Ascending aorta (tissue), 2 donors: ENCODE measurements at regions not wholly inside any gene's neighbourhood (a gene's known extent, or its start where the extent isn't known, plus 50 kb on each side); places are given as distances from the start of the nearest gene placed in this dataset.

Experiments used
- DNase-seq, 2 donors: peaks; one replicate each; pipeline ENCODE4 v3.0.0-alpha.2; 2019; ENCODE audit warnings: low spot score in 2 of 2
- H3K27ac ChIP-seq, 2 donors: fragments of 200-600 bp; sonication (generic); one replicate each; pipeline ENCODE4 v1.5.1; 2016 to 2017; ENCODE audit warnings: mild to moderate bottlenecking in 1 of 2
- H3K27me3 ChIP-seq: fragments of 200-600 bp; sonication (generic); one replicate; pipeline ENCODE4 v1.5.1; 2017
- H3K36me3 ChIP-seq, 2 donors: fragments of 200-600 bp; sonication (generic); one replicate each; pipeline ENCODE4 v1.5.1; 2016
- H3K4me1 ChIP-seq, 2 donors: fragments of 200-600 bp; sonication (generic); one replicate each; pipeline ENCODE4 v1.5.1; 2016 to 2017; ENCODE audit warnings: mild to moderate bottlenecking in 1 of 2
- H3K4me3 ChIP-seq, 2 donors: fragments of 200-600 bp; sonication (generic); one replicate each; pipeline ENCODE4 v1.5.1; 2016 to 2017; ENCODE audit warnings: mild to moderate bottlenecking in 1 of 2
- H3K9me3 ChIP-seq, 2 donors: fragments of 200-600 bp; sonication (generic); one replicate each; pipeline ENCODE4 v1.5.1; 2016
- intact Hi-C: fragments of 100-400 bp; cut with DNase I; formaldehyde crosslinking; loops from one replicate; pipeline ENCODE4 v1.15.1; 2023
- TF ChIP-seq, protein P1 (sequence below), 3 experiments: fragments of 200-600 bp in 2 of 3; fragments of 450-650 bp in 1 of 3; sonication (generic) in 2 of 3; IDR thresholded peaks; one replicate each; pipeline ENCODE4 v1.5.1; 2016 to 2019; ENCODE audit warnings: antibody characterized with exemption in 3 of 3, mild to moderate bottlenecking in 1 of 3, moderate library complexity in 1 of 3

- H3K4me1 ChIP-seq = no peaks in the 10 kb centered on the region
- H3K9me3 ChIP-seq = no peaks in the 10 kb centered on the region
- intact Hi-C loops = no loop called here
- DNase-seq = no peak
- TF ChIP-seq, protein P1, sequence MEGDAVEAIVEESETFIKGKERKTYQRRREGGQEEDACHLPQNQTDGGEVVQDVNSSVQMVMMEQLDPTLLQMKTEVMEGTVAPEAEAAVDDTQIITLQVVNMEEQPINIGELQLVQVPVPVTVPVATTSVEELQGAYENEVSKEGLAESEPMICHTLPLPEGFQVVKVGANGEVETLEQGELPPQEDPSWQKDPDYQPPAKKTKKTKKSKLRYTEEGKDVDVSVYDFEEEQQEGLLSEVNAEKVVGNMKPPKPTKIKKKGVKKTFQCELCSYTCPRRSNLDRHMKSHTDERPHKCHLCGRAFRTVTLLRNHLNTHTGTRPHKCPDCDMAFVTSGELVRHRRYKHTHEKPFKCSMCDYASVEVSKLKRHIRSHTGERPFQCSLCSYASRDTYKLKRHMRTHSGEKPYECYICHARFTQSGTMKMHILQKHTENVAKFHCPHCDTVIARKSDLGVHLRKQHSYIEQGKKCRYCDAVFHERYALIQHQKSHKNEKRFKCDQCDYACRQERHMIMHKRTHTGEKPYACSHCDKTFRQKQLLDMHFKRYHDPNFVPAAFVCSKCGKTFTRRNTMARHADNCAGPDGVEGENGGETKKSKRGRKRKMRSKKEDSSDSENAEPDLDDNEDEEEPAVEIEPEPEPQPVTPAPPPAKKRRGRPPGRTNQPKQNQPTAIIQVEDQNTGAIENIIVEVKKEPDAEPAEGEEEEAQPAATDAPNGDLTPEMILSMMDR (IDR thresholded peaks at IDR 0.05) = no peak
- H3K27me3 ChIP-seq = no peaks in the 10 kb centered on the region
- H3K27ac ChIP-seq = no peak overlapping the region
- H3K4me3 ChIP-seq = no peak overlapping the region
- H3K36me3 ChIP-seq = no peaks in the 10 kb centered on the region
These were observed 867.4 kb upstream of the API5 start for GRCh38 chr11:42444406-42444805.

GRCh38 chr11:42462558-42463310 is 849.1 kb upstream of the API5 start:
- H3K27me3 ChIP-seq = no peaks in the 10 kb centered on the region

DNA sequence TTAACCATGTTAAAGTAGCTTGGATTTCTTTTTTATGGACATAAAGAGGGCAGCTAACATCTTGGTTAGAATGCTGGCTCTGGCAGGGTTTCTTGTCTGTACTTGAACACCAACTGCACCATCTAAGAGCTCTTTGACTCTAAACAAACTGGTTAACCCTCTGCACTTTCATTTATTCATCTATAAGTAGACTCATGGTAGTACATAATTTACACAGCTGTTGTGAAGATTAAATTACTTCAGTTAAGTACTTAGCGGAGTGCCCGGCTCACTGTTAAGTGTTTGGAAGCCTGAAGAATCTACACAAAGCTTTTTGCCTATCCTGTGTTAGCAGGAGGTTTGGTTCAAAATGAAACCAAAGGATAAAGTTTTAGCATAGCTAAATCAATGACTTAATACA is 846.2 kb upstream of the API5 start:
- Histone ChIP-seq H3K27me3 (no peaks in the 10 kb centered on the region), H3K4me1 (no peaks in the 10 kb centered on the region), H3K27ac (no peak overlapping the region), H3K9me3 (no peaks in the 10 kb centered on the region), H3K4me3 (no peak overlapping the region), H3K36me3 (no peaks in the 10 kb centered on the region)
- no peak for DNase-seq
- intact Hi-C loops = no loop called here
- TF ChIP-seq, protein P1 (IDR thresholded peaks at IDR 0.05) = no peak

More at GRCh38 chr11:42462558-42463310, 849.1 kb upstream of the API5 start:
- no peaks in the 10 kb centered on the region for H3K36me3 ChIP-seq
- H3K4me1 ChIP-seq = no peaks in the 10 kb centered on the region
- TF ChIP-seq, protein P1 (IDR thresholded peaks at IDR 0.05) = no peak
- H3K27ac ChIP-seq = no peak overlapping the region
- no peak overlapping the region for H3K4me3 ChIP-seq
- intact Hi-C loops = no loop called here
- no peaks in the 10 kb centered on the region for H3K9me3 ChIP-seq
- no peak for DNase-seq

DNA sequence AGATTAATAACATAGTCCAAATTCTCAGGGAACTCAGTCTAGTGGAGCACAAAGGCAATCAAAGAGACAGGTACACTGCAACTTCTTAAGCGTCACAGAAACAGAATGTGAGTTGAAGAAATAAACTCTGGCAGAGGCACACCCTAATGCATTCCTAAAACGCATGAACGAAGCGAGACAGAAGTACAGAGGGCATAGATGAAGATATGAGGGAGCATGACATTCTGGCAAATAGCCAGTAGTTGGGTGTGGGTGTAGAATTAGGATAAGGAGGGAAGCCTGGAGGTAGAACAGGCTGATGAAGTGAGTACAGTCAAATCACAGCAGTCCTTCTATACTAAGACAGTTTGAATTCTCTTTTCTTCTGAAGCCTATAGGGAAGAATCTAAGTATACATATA is 838.7 kb upstream of the API5 start:
- Histone ChIP-seq H3K4me1 (no peaks in the 10 kb centered on the region), H3K27me3 (no peaks in the 10 kb centered on the region), H3K27ac (no peak overlapping the region), H3K36me3 (no peaks in the 10 kb centered on the region), H3K4me3 (no peak overlapping the region), H3K9me3 (no peaks in the 10 kb centered on the region)
- intact Hi-C loops = no loop called here
- TF ChIP-seq, protein P1 (IDR thresholded peaks at IDR 0.05) = no peak
- DNase-seq = no peak

GRCh38 chr11:42482822-42483221 is 829.0 kb upstream of the API5 start:
- Histone ChIP-seq H3K27ac (no peak overlapping the region), H3K4me3 (no peak overlapping the region), H3K9me3 (no peaks in the 10 kb centered on the region), H3K27me3 (no peaks in the 10 kb centered on the region), H3K36me3 (no peaks in the 10 kb centered on the region), H3K4me1 (no peaks in the 10 kb centered on the region)
- no peak for DNase-seq
- intact Hi-C loops = no loop called here
- TF ChIP-seq, protein P1 (IDR thresholded peaks at IDR 0.05) = no peak
